MM.1S (cell line): ENCODE measurements at regions not wholly inside any gene's neighbourhood (a gene's known extent, or its start where the extent isn't known, plus 50 kb on each side); places are given as distances from the start of the nearest gene placed in this dataset.
"Not testable (repeated sequence)": the region's sequence is repeated elsewhere in the genome, so short reads cannot be mapped to it uniquely, and the experiment has no call there.

ENCODE experiments used
- DNase-seq: peaks from one replicate; pipeline ENCODE4 v3.0.0-alpha.2; 2015
- H2AFZ ChIP-seq: fragments of 300-600 bp; sonication (generic); 2 replicates; pipeline ENCODE4 v1.6.0; 2016; ENCODE audit warnings: antibody characterized with exemption, low read length
- H3F3A ChIP-seq: fragments of 300-600 bp; sonication (generic); 2 replicates; pipeline ENCODE4 v1.6.1; 2016; ENCODE audit warnings: mild to moderate bottlenecking, antibody characterized with exemption, low read length, moderate library complexity, mixed read lengths; ENCODE audit not compliant: insufficient read depth
- H3K27ac ChIP-seq: fragments of 300-600 bp; sonication (generic); 2 replicates; pipeline ENCODE4 v1.5.1; 2016; ENCODE audit warnings: mild to moderate bottlenecking, low read length
- H3K27me3 ChIP-seq: fragments of 300-600 bp; sonication (generic); replicated peaks from 2 replicates; pipeline ENCODE4 v1.6.0; 2016; ENCODE audit warnings: low read length; ENCODE audit not compliant: insufficient read depth
- H3K36me3 ChIP-seq: fragments of 300-600 bp; sonication (generic); replicated peaks from 2 replicates; pipeline ENCODE4 v1.6.1; 2016; ENCODE audit warnings: mild to moderate bottlenecking, low read length, mixed read lengths; ENCODE audit not compliant: insufficient read depth
- H3K4me1 ChIP-seq: fragments of 300-600 bp; sonication (generic); 2 replicates; pipeline ENCODE4 v1.6.1; 2016; ENCODE audit warnings: low read length, mixed read lengths
- H3K4me2 ChIP-seq: fragments of 300-600 bp; sonication (generic); 2 replicates; pipeline ENCODE4 v1.6.0; 2016; ENCODE audit warnings: low read depth, low read length
- H3K4me3 ChIP-seq: fragments of 300-600 bp; sonication (generic); 2 replicates; pipeline ENCODE4 v1.5.1; 2016; ENCODE audit warnings: low read length, mixed read lengths
- H3K79me2 ChIP-seq: fragments of 300-600 bp; sonication (generic); 2 replicates; pipeline ENCODE4 v1.6.1; 2016; ENCODE audit warnings: mixed run types, low read length, mixed read lengths
- H3K9ac ChIP-seq: fragments of 300-600 bp; sonication (generic); 2 replicates; pipeline ENCODE4 v1.6.1; 2016; ENCODE audit warnings: low read length, mixed read lengths
- H3K9me2 ChIP-seq: fragments of 300-600 bp; sonication (generic); replicated peaks from 2 replicates; pipeline ENCODE4 v1.6.1; 2016; ENCODE audit warnings: mild to moderate bottlenecking, low read length, mixed read lengths; ENCODE audit not compliant: insufficient read depth
- H3K9me3 ChIP-seq: fragments of 300-600 bp; sonication (generic); replicated peaks from 2 replicates; pipeline ENCODE4 v1.6.1; 2016; ENCODE audit warnings: mild to moderate bottlenecking, low read length, mixed read lengths; ENCODE audit not compliant: insufficient read depth
- H4K20me1 ChIP-seq: fragments of 300-600 bp; sonication (generic); 2 replicates; pipeline ENCODE4 v1.6.1; 2016; ENCODE audit warnings: mild to moderate bottlenecking, low read length, moderate library complexity, mixed read lengths; ENCODE audit not compliant: insufficient read depth

GRCh38 chr16:32947336-32947735, 246.7 kb upstream of the TP53TG3C start:
- H2AFZ ChIP-seq, H3K79me2 ChIP-seq, H3K9me2 ChIP-seq, H4K20me1 ChIP-seq, H3K4me2 ChIP-seq, H3K27me3 ChIP-seq, H3F3A ChIP-seq, DNase-seq, H3K27ac ChIP-seq, H3K36me3 ChIP-seq, H3K9me3 ChIP-seq, H3K9ac ChIP-seq, H3K4me1 ChIP-seq, H3K4me3 ChIP-seq: not testable (repeated sequence)

DNA sequence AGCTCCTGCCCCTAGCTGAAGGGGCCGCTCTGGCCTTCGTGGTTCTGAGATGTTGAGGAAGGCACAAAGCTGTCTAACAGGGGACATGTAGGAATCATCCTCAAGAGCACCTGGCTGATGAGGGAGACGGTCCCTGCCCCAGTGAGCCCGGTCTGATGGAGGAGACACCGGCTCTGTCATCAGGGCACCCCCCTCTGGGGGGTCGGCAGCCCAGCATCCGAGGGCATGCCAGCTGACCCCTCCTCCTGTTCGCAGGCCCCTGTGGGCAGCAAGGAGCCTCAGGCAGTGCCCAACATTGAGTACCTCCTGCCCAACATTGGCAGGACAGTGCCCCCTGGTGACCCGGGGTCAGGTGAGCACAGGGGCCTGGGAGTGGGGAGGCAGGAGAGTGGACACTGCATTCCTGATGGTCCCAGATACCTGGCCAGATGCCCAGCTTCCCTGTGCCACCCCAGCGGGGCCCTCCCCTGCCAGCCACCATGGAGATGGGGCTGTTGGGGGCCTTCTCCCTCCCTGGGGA, 247.9 kb upstream of the TP53TG3C start:
- H3K79me2 ChIP-seq, H3K9ac ChIP-seq, H3K27me3 ChIP-seq, H3K36me3 ChIP-seq, H3K4me3 ChIP-seq, H2AFZ ChIP-seq, DNase-seq, H3K9me2 ChIP-seq, H4K20me1 ChIP-seq, H3F3A ChIP-seq, H3K27ac ChIP-seq, H3K4me2 ChIP-seq, H3K4me1 ChIP-seq, H3K9me3 ChIP-seq: not testable (repeated sequence)

GRCh38 chr16:32945311-32945710, 248.7 kb upstream of the TP53TG3C start:
- not testable (repeated sequence) for H3F3A ChIP-seq, H3K36me3 ChIP-seq, H3K9me2 ChIP-seq, DNase-seq, H3K4me2 ChIP-seq, H4K20me1 ChIP-seq, H3K9me3 ChIP-seq, H3K9ac ChIP-seq, H3K27ac ChIP-seq, H3K79me2 ChIP-seq, H3K27me3 ChIP-seq, H2AFZ ChIP-seq, H3K4me1 ChIP-seq, H3K4me3 ChIP-seq

GRCh38 chr16:32939845-32940244, 254.2 kb upstream of the TP53TG3C start:
- not testable (repeated sequence) for H3K9me2 ChIP-seq, H3K9ac ChIP-seq, H3K4me2 ChIP-seq, H3F3A ChIP-seq, H4K20me1 ChIP-seq, H3K4me3 ChIP-seq, DNase-seq, H3K27me3 ChIP-seq, H3K4me1 ChIP-seq, H3K36me3 ChIP-seq, H3K9me3 ChIP-seq, H2AFZ ChIP-seq, H3K27ac ChIP-seq, H3K79me2 ChIP-seq

DNA sequence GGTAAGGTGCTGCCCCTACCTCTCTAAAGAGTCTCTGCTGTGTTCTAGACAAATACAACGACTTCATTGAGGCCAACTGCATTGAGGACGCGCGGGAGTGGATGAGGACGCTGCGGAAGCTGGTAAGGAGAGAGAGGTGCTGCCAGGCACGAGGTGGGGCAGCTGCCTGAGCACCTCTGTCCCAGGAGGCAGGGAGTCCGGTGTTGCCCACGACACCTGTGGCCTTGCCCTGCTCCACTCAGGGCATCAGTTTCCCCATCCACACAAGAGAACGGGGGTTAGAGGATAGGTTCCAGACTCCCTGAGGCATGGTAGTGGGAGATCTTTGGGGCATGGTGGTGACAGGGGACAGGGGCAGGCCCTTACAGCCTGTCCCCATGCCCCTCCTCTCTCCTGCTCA, 256.1 kb upstream of the TP53TG3C start:
- H3K9me2 ChIP-seq, H3K36me3 ChIP-seq, H3K9me3 ChIP-seq, H3K4me3 ChIP-seq, H4K20me1 ChIP-seq, DNase-seq, H3K9ac ChIP-seq, H3K79me2 ChIP-seq, H3K27me3 ChIP-seq, H2AFZ ChIP-seq, H3F3A ChIP-seq, H3K27ac ChIP-seq, H3K4me1 ChIP-seq, H3K4me2 ChIP-seq: not testable (repeated sequence)

- not testable (repeated sequence) for H3K4me3 ChIP-seq, H3F3A ChIP-seq, H3K36me3 ChIP-seq, DNase-seq, H3K27ac ChIP-seq, H3K4me1 ChIP-seq, H4K20me1 ChIP-seq, H3K79me2 ChIP-seq, H3K4me2 ChIP-seq, H3K27me3 ChIP-seq, H3K9ac ChIP-seq, H3K9me2 ChIP-seq, H2AFZ ChIP-seq, H3K9me3 ChIP-seq
Observed at GRCh38 chr16:32932240-32933040, 256.5 kb upstream of the TP53TG3 start.

DNA sequence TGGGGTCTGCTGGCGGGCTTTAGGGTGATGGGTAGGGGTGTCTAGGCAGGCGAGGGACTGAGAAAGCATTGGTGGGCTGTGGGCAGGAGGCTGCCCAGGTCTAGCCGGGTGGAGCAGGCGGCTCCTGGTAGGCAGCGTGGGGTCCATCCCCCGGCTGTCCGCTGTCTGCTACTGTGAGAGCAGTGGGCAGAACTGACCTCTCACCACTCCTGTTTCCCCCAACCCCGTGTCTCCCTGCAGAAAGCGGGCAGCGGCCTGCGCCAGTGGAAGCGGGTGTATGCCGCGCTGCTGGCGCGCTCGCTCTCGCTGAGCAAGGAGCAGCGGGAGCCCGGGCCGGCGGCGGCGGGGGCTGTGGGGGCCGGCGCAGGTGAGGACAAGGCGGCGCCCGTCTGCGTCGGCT, 249.2 kb upstream of the TP53TG3 start:
- H3K27ac ChIP-seq, DNase-seq: not testable (repeated sequence)

DNA sequence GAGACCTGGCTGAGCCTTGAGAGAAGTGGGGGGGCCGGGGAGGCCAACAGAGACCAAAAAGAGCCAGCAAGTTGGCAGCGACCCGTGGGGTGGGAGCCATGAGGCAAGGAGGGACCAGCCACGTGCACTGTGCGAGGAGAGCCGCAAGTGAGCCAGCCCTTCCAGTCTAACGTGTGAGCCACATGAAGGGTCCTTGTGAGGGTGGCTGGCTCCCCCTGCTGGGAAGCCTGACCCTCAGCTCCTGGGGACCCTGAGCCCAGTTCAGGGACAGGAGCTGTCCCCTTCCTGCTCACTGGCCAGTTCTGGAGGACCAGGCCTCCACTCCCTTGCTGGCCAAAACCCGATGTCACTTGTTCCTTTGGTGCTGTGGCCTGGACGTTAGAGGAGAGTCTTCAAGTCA, 246.6 kb upstream of the TP53TG3 start:
- H3K9me3 ChIP-seq, H3K4me3 ChIP-seq, H3K27me3 ChIP-seq, H3K4me1 ChIP-seq, H3F3A ChIP-seq, DNase-seq, H3K9me2 ChIP-seq, H3K4me2 ChIP-seq, H3K79me2 ChIP-seq, H3K36me3 ChIP-seq, H3K27ac ChIP-seq, H4K20me1 ChIP-seq, H3K9ac ChIP-seq, H2AFZ ChIP-seq: not testable (repeated sequence)

More for the DNA sequence above, 249.2 kb upstream of the TP53TG3 start:
- not testable (repeated sequence) for H3K9ac ChIP-seq, H3K4me1 ChIP-seq, H3K27me3 ChIP-seq, H4K20me1 ChIP-seq, H3K36me3 ChIP-seq, H3K9me3 ChIP-seq, H3K9me2 ChIP-seq, H3K4me2 ChIP-seq, H3K4me3 ChIP-seq, H2AFZ ChIP-seq, H3K79me2 ChIP-seq, H3F3A ChIP-seq
